Adrenal gland (tissue), 9 donors: ENCODE measurements at regions not wholly inside any gene's neighbourhood (a gene's known extent, or its start where the extent isn't known, plus 50 kb on each side); places are given as distances from the start of the nearest gene placed in this dataset.
A peak's percentile ranks its signal among the peaks of the same experiment; 100 is the strongest.

Experiments
- DNase-seq, 7 donors: peaks; one replicate each; pipeline ENCODE4 v3.0.0-alpha.2; 2019 to 2020
- H3K27ac ChIP-seq, 5 donors: fragments of 200-600 bp; sonication (generic) in 4 of 5; 1 replicate in 3 of 5; 2 replicates in 2 of 5; pipeline versions ENCODE4 v1.5.1 to v1.8.0; 2016 to 2020; ENCODE audit warnings: mild to moderate bottlenecking in 1 of 5
- H3K27me3 ChIP-seq: fragments of 200-600 bp; 2 replicates; pipeline ENCODE4 v1.8.0; 2021
- H3K36me3 ChIP-seq, 2 donors: fragments of 200-600 bp; replicated peaks in 1 of 2; 1 replicate in 1 of 2; 2 replicates in 1 of 2; pipeline versions ENCODE4 v1.5.1 to v1.8.0; 2018 to 2022
- H3K4me1 ChIP-seq, 2 donors: fragments of 200-600 bp; replicated peaks in 1 of 2; 1 replicate in 1 of 2; 2 replicates in 1 of 2; pipeline versions ENCODE4 v1.5.1 to v1.8.0; 2018 to 2021
- H3K4me3 ChIP-seq, 4 donors: fragments of 200-600 bp; sonication (generic) in 3 of 4; one replicate each; pipeline ENCODE4 v1.5.1; 2016 to 2018
- H3K9me3 ChIP-seq, 3 donors: fragments of 200-600 bp; sonication (generic) in 1 of 3; replicated peaks in 1 of 3; 1 replicate in 2 of 3; 2 replicates in 1 of 3; pipeline versions ENCODE4 v1.5.1 to v1.8.0; 2016 to 2021
- CTCF ChIP-seq, 6 experiments: fragments of 450-650 bp in 4 of 6; fragments of 200-600 bp in 2 of 6; sonication (generic) in 1 of 6; IDR thresholded peaks; 1 replicate in 5 of 6; 2 replicates in 1 of 6; pipeline versions ENCODE4 v1.5.1 to v1.8.0; 2016 to 2021; ENCODE audit warnings: antibody characterized with exemption in 6 of 6, mild to moderate bottlenecking in 2 of 6, moderate library complexity in 1 of 6
- POLR2A ChIP-seq, 2 donors: fragments of 450-650 bp; IDR thresholded peaks; one replicate each; pipeline ENCODE4 v1.6.1; 2017; ENCODE audit warnings: antibody characterized with exemption in 2 of 2, mild to moderate bottlenecking in 2 of 2, moderate library complexity in 1 of 2
- WGBS, 4 donors: extraction: QIAGEN DNeasy Blood & Tissue Kit in 2 of 4; methylation state at CpG; one replicate each; pipeline versions ENCODE4 v1.1.5 to v1.1.7; 2013 to 2017; 5-methylcytosine and 5-hydroxymethylcytosine counted together
- intact Hi-C, 2 donors: fragments of 100-400 bp; cut with DNase I; formaldehyde crosslinking; loops; one replicate each; pipeline versions ENCODE4 v1.14.1 to v1.15.0; 2022 to 2023
- donor health status: healthy with polysubstance abuse.
- donor health status: Bipolar disorder and iron deficiency.
- donor health status: DM: yes; HTN: yes; CAD: no.
- donor health status: DM: no; HTN: no; CAD: no.
- donor health status: DM: no; HTN: no; CAD: no.

GRCh38 chr4:159498446-159499115 lies 395.7 kb downstream of the RAPGEF2 start:
- WGBS, 4 donors = 44 to 52% (median 51%) methylated on average over 5 of the region's 5 CpGs
- H3K27me3 ChIP-seq = no peaks in the 10 kb centered on the region
- intact Hi-C loops = no loop called here
- H3K4me3 ChIP-seq = no peak overlapping the region
- H3K36me3 ChIP-seq = no peaks in the 10 kb centered on the region
- no peak for TF ChIP-seq CTCF (IDR thresholded peaks at IDR 0.05)
- H3K9me3 ChIP-seq = no peaks in the 10 kb centered on the region
- no peak overlapping the region for H3K27ac ChIP-seq
- DNase-seq = peak in 6 of 7 donors; percentile 18 to 77 (median 61)
- H3K4me1 ChIP-seq = peaks cover 0 to 11% of the 10 kb centered on the region in 2 donors

- H3K4me3 ChIP-seq = no peak overlapping the region
- no peaks in the 10 kb centered on the region for H3K27me3 ChIP-seq
- H3K36me3 ChIP-seq = no peaks in the 10 kb centered on the region
- no peaks in the 10 kb centered on the region for H3K9me3 ChIP-seq
- 64 to 79% (median 72%) methylated on average over 2 of the region's 2 CpGs for WGBS, 4 donors
- TF ChIP-seq POLR2A (IDR thresholded peaks at IDR 0.05) = no peak
- no peak for TF ChIP-seq CTCF (IDR thresholded peaks at IDR 0.05)
- intact Hi-C loops = no loop called here
- no peak for DNase-seq
- no peak overlapping the region for H3K27ac ChIP-seq
- H3K4me1 ChIP-seq = peaks cover 8 to 11% of the 10 kb centered on the region in 2 donors
Measured at GRCh38 chr4:159500861-159501260, 398.0 kb downstream of the RAPGEF2 start.

- DNase-seq = no peak
- TF ChIP-seq CTCF (IDR thresholded peaks at IDR 0.05) (no peak), POLR2A (IDR thresholded peaks at IDR 0.05) (no peak)
Measured at GRCh38 chr4:159503236-159504008, 400.5 kb downstream of the RAPGEF2 start.

GRCh38 chr4:159504684-159505083 lies 401.8 kb downstream of the RAPGEF2 start:
- Histone ChIP-seq H3K27ac (peak overlapping the region in 2 of 5 donors; percentile 31 to 56), H3K36me3 (no peaks in the 10 kb centered on the region), H3K4me3 (peak overlapping the region in 1 of 4 donors; percentile 35), H3K4me1 (peaks cover 0 to 8% of the 10 kb centered on the region in 2 donors), H3K27me3 (no peaks in the 10 kb centered on the region), H3K9me3 (no peaks in the 10 kb centered on the region)
- peak in 1 of 2 donors; percentile 9 for TF ChIP-seq POLR2A (IDR thresholded peaks at IDR 0.05)
- TF ChIP-seq CTCF (IDR thresholded peaks at IDR 0.05) = no peak
- DNase-seq = peak; percentile 38 to 83 (median 64)
- 12 to 26% (median 21%) methylated on average over 5 of the region's 5 CpGs for WGBS, 4 donors
- intact Hi-C loops = no loop called here

More at GRCh38 chr4:159503236-159504008, 400.5 kb downstream of the RAPGEF2 start:
- Histone ChIP-seq H3K27me3 (no peaks in the 10 kb centered on the region), H3K4me3 (no peak overlapping the region), H3K9me3 (no peaks in the 10 kb centered on the region), H3K36me3 (no peaks in the 10 kb centered on the region), H3K4me1 (peaks cover 8% of the 10 kb centered on the region in 2 donors), H3K27ac (no peak overlapping the region)
- WGBS, 4 donors = 81 to 86% (median 83%) methylated on average over 14 of the region's 14 CpGs
- intact Hi-C loops = no loop called here
